HG02870 (cell line): ENCODE measurements at regions not wholly inside any gene's neighbourhood (a gene's known extent, or its start where the extent isn't known, plus 50 kb on each side); places are given as distances from the start of the nearest gene placed in this dataset.

Experiments
- ATAC-seq: cut with Tn5 transposase; IDR thresholded peaks from one replicate; pipeline ENCODE4 v1.9.1; 2021; ENCODE audit warnings: mild to moderate bottlenecking, moderate library complexity; ENCODE audit not compliant: unreplicated experiment

DNA sequence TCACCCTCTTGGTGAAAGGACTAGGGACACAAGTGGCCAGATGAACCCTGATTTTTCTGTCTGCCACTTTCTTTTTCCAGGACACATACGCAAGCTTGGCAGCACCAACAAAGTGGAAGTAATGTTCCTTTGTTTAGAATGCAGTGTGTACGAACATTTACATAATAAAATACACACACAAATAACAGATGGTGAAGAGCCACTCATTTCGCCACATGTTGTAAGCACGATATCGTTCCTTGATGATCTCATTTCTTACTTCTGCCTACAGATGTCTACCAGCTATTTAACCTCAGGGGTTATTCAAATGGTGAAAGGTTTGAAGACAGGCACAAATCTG is 670.2 kb upstream of the CXADR start:
- ATAC-seq: no peak

DNA sequence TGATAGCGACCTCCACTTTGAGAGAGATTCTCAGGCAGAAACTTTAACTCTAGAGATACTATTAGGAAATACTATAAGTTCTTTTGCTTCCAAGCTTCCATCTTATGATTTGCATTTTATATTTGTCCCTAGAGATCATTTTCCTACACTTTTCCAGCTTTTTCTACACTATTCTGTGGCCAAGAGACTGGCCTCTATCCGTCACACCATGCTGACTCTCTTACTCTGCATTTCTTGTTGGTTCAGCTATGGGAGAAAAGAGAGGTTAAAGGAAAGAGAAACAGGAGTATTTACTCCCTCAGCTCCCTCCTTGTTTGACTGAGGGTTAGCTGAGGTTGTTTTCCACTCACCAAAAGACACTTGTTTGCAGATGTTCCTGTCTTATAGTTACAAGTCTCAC is 665.6 kb upstream of the CXADR start:
- no peak for ATAC-seq

DNA sequence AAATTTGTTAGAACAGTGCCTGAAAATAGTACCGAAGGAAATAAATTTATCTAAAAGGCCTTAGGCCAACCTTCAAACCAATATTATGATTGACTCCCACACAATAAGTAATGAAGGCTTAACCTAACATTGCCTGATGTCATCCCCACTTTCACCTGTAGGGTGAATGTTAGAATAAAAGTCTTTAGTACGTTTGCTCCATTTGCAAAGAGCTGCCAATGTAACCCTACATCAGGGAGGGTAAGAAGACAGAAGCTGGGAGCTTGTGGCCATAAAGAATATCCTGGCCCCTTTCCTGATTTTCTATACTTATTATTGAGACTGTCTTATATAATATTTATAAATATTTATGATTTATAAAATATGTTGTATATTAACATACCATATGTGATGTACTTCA is 661.8 kb upstream of the CXADR start:
- ATAC-seq: no peak

DNA sequence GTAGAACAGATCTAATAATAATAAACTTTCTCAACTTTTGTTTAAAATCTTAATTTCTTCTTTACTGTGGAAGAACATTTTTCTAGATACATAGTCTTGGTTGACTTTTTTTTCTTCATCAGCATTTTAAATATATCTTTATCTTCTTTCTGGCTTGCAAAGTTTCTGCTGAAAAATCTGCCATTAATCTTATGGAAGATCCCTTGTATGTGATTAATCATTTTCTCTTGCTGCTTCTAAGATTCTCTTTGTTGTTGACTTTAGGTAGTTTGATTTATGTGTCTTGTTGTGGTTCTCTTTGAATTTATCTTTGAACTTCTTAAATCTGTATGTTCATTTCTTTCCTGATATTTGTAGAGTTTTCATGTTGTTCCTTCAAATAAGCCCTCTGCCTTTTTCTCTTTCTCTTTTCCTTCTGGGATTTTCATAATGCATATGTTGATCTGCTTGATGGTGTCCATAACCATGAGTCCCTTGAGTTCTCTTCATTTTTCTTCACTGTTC is 657.6 kb upstream of the CXADR start:
- no peak for ATAC-seq

DNA sequence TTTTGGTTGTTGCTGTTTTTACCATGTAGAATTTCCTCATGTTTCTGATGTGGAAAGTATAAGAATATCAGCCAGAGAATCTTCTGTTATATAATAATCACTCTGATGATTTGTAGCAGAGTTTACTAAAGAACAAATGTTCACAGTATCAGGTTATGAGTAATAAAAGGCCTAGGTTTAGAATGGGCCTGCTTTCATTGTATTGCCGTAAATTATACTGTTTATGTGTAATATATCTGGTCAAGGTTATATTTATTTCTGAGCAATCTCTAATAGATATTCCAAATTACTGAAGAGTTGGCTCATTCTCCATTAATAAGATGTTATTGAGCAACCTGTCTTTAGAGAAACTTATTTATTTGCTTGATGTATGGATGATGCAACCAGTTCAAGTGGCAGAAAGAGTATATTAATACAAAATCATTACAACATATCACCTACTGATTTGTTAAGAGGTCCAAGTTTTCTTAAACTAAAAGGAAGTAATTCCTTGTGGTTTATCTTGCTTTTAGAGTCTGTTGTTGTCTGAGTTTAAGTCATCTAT is 649.4 kb upstream of the CXADR start:
- no peak for ATAC-seq

DNA sequence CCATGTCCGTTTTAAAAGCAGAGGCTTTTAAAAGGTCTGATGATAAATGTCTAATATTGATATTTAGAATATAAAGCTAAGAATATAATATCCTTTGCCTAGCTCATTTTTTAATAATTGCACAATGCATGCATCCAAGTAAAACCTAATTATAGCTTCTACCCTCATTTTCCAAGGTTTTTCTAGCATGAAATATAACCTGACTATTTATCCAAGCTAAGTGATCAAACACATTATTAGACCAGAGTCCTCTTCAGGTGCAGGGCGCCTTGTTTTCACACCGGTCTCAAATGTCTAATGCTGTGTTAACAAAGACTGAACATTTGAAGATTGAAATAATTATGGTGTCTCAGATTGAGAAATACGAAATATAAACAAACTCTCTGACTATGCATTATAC is 648.9 kb upstream of the CXADR start:
- no peak for ATAC-seq

DNA sequence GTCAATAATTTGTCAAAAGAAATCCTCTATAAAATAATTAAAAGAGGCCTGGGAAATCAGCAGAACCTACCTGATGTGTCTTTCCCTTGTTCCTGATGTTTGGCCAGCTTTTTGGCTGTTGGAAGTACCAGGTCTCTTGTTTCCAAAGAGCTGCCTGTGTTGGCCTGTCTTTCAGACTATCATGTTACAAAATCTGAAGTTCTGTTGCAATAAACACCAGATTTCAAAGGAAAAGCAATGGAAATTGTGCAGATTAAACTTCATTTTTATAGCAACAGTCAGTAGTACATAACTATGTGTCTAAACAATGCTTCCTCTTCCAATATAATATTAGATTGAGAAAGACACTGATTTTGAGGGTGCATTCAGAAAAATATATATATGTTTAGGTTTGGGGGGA is 647.2 kb upstream of the CXADR start:
- no peak for ATAC-seq

DNA sequence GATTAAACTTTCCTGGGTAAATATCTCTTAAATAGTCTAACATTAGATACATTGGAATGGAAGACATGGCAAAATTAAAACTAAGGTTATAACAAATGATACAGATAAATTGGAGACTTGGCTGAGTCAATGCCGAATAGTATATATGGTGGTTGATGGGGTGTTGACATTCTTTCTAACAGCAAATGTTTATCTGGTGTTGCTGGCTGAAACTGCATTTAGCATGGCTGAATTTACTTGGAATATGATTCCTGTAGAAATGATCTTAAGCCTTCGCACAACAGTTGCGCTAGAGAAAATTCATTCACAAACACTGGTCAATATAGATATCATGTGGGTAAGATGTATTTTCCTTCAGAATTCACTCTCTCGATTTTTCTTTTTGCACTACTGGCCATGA is 646.0 kb upstream of the CXADR start:
- no peak for ATAC-seq

DNA sequence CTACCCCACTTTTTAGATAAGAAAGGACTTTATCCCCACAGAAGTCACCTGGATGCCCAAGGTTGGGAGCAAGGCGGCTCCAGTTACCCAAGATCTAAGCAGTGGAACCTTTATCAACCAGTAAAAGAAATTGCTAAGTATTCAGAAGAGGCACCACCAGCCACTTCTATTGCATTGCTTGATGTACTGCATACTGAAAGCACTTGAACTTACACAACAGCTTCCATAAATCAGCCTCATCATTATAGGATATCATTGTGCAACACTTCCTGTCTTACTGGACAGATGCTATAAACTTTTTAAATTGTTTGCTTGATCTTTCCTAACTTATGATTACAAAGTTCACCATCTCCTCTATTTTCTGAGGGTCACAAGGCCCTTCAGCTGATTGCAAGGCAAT is 642.7 kb upstream of the CXADR start:
- ATAC-seq: no peak

DNA sequence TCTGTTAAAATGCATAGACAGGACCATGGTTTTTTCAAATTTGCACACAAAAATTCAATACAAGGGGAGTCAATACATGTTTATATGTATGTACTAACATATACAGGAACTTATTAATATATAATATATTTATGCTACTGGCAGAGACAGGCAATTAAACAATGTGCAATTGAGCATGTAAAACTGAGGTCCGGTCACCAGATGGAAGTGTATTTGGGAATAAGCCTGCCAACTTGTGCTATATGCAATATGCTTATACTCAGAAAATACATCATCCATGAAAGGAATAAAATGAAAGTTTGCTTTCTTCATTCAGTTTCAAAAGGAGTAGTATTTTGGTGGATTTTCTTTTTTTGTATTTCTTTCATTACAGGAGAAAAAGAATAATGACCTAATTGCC is 640.2 kb upstream of the CXADR start:
- no peak for ATAC-seq

DNA sequence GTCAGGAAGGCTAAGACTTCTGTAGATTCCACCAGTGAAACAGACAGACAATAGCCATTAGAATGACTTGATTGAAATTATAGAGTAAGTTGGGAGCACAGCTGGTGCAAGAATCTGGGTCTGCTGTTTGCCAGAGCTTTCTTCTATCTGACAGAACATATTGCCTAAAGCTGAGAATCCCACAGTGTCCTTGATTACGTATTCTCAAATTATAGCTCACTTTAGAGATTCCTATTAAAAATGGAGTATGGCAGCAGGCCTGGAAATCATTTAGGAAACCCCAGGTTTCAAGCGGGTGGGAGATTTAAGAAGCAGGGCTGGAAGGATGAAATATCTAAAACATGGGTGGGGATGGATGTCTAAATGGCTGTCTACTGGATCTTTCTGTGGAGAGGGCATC is 639.7 kb upstream of the CXADR start:
- no peak for ATAC-seq

DNA sequence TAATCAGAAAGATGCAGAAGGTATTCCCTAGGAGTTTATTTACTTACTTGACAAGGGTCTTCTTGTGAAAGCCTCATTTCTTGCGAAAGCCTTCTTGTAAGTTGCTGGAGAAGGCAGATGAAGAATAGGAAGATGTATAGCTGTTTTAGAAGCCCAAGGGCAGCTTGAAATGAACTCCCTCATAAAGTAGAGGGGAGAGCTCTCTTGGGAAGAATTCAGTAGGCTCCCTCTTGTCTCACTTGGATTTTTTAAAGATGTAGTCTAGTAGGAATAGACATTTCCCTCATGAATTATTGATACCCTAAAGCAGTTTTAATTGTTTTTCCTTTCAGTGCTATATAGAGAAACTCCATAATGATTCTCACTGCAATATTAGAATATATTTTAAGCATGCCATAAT is 639.2 kb upstream of the CXADR start:
- no peak for ATAC-seq

DNA sequence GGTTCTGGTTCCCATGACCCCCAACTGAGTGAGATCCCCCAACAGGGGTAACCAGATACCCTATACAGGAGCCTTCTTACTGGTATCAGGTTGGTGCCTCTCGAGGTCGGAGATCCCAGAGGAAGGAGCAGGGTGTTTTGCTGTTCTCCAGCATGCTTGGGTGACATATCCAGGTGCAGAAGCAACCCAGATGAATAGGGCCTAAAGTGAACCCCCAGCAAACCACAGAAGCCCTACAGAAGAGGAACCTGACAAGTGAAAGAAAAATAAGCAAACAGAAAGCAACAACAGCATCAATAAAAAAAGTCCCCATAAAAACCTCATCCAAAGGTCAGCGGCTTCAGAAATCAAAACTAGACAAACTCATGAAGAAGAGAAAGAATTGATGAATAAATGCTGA is 633.4 kb upstream of the CXADR start:
- ATAC-seq: no peak

DNA sequence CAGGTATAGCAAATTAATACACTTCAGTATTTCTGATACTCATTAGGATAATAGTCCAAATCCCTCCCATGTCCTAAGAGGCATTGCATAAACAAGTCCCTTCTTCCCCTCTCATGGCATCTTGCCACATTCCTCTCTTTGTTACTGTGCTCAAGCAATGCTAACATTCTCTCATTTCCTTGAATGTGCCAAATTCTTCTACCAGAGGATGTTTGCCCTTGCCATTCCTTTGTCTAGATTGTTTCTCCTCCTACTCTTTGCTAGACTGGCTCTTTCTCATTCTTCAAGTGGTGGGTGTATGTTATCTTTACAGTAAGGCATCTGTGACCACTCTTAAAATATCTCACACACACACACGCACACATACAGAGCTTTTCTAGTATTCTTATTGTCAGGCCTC is 621.0 kb upstream of the CXADR start:
- ATAC-seq: no peak

DNA sequence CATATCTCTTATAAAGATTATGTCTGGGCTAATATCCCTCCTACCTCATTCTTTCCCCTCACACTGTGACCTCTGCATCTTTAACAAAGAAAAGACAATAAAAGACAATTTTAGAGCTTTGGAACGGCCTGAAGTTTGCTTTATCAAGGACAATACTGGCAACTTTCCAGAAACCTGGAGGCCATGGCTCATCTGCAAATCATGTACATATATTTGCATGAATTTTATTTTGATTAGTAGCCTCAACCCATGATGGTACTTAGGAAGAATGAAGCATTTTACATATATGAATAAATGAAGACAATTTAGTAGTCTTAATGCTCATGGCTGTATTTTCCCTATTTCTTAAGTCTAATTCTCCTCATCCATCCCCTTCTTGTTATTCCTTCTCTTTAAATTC is 612.2 kb upstream of the CXADR start:
- no peak for ATAC-seq

DNA sequence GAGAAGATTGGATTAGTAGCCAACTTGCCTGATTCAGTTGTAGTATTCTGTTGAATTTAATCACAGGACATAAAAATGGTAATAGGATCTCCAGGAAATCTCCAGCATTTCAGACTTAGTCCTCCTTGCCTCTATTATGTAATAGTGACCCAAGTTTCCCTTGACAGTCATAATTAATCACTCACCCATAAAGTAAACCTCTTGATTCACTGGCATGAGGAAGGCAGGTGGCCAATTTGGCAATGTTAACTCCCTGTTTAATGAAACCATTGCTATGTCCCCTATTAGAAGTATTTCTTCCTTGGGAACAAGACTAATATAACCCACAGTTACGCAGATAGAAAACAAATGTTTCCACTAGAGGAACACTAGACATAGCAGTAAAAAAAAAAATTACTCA is 604.8 kb upstream of the CXADR start:
- no peak for ATAC-seq

DNA sequence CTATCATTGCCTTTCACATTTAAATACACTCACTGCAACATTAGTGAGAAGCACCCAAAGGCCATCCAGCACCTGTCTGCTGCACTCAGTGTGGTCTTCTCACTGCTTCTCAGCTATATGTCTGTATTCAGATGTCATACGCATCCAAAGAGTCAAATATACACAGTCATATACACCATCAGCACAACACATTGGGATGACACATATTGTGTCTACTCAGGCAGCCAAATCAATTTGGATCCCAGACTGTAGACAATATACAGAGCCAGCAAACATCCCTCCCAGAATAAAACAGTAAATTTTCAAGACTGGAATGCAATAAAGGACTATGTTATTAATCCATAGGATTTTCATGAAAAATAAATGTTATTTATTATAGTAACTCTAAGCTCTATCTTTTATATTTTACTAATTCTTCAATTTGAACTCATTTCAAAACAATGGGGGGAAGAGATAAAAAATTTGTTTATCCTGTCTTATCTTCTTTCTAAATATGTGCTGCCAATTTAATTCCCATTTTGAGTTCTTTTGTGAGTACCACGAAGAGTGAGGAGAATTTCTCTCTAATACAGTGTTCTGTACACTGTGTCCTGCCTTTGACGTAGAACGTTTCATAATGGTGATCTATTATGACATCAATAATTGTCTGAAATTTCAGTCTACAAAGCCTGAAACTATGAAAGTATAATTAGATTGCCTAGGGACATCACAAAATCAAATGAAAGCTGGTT is 602.2 kb upstream of the CXADR start:
- no peak for ATAC-seq

DNA sequence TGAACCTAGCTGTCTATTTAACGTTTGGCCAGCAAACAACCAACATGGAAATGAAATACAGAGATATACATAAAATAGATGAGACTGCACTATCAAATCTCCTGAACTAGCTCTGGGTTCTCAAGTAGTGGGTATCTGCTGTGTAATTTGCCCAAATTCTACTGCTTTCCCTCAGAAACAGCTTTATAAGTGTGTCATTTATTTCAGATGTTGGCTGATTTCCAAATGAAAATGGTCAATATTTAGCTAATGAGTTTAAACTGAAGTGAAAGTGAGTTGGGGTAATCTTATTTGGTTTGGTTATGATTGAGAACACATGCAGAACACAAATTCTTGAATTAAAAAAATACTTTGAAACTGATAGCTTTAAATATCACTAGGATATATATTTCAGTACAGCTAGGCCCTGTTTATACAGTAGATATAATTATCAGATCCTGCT is 601.7 kb upstream of the CXADR start:
- no peak for ATAC-seq

DNA sequence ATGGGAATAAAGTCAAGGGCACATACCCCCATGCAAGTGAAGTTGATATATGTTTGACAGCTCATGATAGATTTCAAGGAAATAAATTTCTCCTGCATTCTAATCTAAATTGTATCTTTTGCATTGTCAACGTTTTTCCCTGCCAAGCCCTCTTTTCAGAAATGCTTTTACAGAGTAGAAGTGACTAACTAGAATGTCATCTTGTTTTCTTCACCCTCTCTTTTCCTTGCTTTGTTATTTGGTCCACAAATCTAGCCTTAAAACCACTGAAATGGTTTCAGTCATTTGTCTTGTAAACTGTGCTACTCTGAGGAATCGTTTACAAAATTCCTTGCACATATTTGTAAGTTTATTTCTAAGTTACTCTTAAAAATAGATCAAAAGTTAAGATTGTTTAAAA is 600.8 kb upstream of the CXADR start:
- ATAC-seq: no peak

DNA sequence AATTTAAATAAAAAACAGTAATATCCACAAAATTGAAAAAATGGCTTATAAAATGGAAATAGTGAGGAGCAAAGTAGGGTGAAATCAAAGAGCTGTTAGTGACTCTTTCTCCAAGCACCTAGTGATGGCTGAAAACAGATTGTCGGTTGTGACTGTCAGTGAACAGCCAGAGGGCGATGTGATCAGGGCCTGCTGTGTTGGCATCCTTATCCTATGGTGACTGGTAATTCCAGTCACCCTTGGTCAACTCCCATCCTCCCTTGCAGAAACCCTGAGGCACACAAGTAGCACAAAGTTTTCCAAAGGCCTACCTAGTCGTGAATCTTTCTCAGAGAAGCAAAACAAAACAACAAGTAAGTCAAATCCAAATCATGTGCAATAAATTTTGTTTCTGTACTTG is 599.8 kb upstream of the CXADR start:
- ATAC-seq: no peak

DNA sequence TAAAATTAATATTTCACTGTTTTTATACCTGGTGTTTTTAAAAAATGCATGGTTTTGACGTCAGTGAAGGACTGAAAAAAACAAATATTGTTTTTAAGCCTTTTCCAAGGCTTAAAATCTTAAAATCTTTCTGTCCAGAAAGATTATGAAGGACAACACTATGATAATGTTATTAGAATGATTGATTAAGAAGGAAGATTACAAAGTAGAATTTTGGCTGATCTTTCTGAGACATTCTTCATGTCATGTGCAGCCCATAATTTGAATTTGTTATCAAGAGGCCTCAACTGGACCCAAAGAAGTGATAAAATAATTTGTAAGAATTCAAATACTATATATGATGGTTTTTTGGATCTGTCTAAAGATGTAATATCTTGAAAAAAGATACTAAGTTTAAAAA is 584.4 kb upstream of the CXADR start:
- ATAC-seq: no peak

DNA sequence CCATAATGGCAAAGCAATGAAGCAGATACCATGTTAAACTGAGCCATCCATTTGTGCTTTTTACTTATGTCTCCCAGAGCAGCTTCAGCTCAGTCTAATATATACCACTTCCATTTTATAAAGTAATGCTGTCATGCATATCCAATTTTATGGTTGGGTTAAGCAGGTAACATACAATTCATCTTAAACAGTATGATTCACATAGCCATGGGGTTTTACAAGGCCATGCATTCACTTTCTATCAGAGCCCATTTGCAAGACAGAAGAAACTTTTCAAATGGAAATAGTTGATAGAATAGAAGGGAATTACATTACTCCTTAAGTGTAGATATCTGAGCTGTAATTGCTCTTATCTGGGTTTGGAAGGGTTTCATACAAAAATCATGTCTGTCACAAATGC is 580.5 kb upstream of the CXADR start:
- no peak for ATAC-seq

DNA sequence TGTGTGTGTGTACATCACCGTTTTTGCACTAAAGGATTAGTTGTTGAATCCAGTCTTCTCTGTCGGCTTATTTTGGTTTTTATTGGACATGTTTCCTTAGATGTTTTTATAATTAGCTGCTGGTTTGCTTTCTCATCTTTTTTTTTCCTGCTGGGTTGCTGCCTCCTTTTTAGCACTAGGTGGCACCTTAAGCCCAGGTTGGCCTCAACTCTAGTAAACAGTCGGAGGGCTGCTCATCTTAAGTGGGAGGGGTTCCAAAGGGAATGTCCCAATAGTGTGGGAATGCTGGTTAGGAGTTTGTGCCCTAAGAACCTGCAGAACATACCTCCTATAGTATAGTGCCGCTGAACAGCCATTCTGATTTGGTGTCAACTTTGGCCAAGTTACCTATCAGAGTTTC is 570.1 kb upstream of the CXADR start:
- ATAC-seq: no peak
